ENCODE measurements at regions not wholly inside any gene's neighbourhood (a gene's known extent, or its start where the extent isn't known, plus 50 kb on each side); places are given as distances from the start of the nearest gene placed in this dataset.
"Not testable (repeated sequence)": the region's sequence is repeated elsewhere in the genome, so short reads cannot be mapped to it uniquely, and the experiment has no call there.

DNA sequence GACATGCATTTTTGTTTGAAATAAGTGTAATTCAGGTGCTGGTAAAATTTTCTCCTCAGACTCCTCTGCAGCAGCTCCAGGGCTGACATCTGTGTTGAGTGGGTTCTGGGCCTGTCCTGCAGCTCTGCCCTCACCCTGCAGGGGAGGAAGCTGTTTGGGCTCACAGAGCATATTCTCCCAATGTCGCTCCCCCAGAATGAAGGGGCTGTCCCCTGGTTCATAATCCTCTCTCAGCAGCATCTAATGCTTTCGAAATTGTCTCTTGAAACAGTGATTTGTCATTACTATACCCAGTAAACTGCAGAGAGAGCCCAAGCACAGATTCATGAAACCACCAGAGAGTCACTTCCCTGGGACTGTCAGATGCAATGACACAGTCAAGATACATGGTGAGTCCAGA lies 606.7 kb downstream of the TMEM121 start:
- TF ChIP-seq, protein P1, sequence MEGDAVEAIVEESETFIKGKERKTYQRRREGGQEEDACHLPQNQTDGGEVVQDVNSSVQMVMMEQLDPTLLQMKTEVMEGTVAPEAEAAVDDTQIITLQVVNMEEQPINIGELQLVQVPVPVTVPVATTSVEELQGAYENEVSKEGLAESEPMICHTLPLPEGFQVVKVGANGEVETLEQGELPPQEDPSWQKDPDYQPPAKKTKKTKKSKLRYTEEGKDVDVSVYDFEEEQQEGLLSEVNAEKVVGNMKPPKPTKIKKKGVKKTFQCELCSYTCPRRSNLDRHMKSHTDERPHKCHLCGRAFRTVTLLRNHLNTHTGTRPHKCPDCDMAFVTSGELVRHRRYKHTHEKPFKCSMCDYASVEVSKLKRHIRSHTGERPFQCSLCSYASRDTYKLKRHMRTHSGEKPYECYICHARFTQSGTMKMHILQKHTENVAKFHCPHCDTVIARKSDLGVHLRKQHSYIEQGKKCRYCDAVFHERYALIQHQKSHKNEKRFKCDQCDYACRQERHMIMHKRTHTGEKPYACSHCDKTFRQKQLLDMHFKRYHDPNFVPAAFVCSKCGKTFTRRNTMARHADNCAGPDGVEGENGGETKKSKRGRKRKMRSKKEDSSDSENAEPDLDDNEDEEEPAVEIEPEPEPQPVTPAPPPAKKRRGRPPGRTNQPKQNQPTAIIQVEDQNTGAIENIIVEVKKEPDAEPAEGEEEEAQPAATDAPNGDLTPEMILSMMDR (IDR thresholded peaks at IDR 0.05), result not testable (repeated sequence)
- TF ChIP-seq ZFX (IDR thresholded peaks at IDR 0.05; ENCODE audit: borderline replicate concordance), result not testable (repeated sequence)

Measured in 22Rv1 (cell line).